ENCODE measurements at regions not wholly inside any gene's neighbourhood (a gene's known extent, or its start where the extent isn't known, plus 50 kb on each side); places are given as distances from the start of the nearest gene placed in this dataset.
A peak's percentile ranks its signal among the peaks of the same experiment; 100 is the strongest.

DNA sequence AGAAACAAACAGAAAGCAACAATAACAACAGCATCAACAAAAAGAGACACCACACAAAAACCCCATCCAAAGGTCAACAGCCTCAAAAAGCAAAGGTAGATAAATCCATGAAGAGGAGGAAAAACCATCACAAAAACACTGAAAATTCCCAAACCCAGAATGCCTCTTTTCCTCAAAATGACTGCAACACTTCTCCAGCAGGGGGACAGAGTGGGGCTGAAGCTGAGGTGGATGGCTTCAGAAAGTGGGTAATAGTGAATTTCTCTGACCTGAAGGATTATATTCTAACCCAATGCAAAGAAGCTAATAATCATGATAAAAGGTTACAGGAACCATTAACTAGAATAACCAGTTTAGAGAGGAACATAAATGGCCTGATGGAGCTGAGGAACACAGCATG, 888.2 kb downstream of the RAB28 start:
- H3K4me3 ChIP-seq (ENCODE audit: low read depth, low read length) = no peak overlapping the region
- TF ChIP-seq, protein P1, sequence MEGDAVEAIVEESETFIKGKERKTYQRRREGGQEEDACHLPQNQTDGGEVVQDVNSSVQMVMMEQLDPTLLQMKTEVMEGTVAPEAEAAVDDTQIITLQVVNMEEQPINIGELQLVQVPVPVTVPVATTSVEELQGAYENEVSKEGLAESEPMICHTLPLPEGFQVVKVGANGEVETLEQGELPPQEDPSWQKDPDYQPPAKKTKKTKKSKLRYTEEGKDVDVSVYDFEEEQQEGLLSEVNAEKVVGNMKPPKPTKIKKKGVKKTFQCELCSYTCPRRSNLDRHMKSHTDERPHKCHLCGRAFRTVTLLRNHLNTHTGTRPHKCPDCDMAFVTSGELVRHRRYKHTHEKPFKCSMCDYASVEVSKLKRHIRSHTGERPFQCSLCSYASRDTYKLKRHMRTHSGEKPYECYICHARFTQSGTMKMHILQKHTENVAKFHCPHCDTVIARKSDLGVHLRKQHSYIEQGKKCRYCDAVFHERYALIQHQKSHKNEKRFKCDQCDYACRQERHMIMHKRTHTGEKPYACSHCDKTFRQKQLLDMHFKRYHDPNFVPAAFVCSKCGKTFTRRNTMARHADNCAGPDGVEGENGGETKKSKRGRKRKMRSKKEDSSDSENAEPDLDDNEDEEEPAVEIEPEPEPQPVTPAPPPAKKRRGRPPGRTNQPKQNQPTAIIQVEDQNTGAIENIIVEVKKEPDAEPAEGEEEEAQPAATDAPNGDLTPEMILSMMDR (IDR thresholded peaks at IDR 0.05; ENCODE audit: low read depth, low read length, missing control alignments) = no peak
- H3K27me3 ChIP-seq (replicated peaks) = no peaks in the 10 kb centered on the region
- no peaks in the 10 kb centered on the region for H3K36me3 ChIP-seq (replicated peaks)
- no peak for DNase-seq
- in situ Hi-C loops (cut with HindIII; ENCODE audit: low pct_ligation_motif_present, low sequenced_read_pairs) = no loop called here
- no peak overlapping the region for H3K27ac ChIP-seq

DNA sequence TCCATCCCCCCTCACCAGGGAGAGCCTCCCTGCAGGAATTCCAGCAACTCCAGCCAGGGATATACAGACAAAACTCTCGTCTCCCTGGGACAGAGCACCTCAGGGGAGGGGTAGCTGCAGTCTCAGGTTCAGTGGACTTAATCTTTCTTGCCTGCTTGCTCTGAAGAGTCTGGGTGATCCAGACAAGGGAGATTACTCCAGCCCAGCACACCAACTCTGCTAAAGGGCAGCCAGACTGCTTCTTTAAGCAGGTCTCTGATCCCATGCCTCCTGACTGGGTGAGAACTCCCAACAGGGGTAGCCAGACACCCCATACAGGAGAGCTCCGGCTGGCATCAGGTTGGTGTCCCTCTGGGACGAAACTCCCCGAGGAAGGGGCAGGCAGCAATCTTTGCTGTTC, 888.7 kb downstream of the RAB28 start:
- Histone ChIP-seq H3K4me3 (ENCODE audit: low read depth, low read length) (no peak overlapping the region), H3K27me3 (replicated peaks) (no peaks in the 10 kb centered on the region), H3K36me3 (replicated peaks) (no peaks in the 10 kb centered on the region), H3K27ac (no peak overlapping the region)
- TF ChIP-seq, protein P1 (IDR thresholded peaks at IDR 0.05; ENCODE audit: low read depth, low read length, missing control alignments) = no peak
- in situ Hi-C loops (cut with HindIII; ENCODE audit: low pct_ligation_motif_present, low sequenced_read_pairs) = no loop called here
- no peak for DNase-seq

DNA sequence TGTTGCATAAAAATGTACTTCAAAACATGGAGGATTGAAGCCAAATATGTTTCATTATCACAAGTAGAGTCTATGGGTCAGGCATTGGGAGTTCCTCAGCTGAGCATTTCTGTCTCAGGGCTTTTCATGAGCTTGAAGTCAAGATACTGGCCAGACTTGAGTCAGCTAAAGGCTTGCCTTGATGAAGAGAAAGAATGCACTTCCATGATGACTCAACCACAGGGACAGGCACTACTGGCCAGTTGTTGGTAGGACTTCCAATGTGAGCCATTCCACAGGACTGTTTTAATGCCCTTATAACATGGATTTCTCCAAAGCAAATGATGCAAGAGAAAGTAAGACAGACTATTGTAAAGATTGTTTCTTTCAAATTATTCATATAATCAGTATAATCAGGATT, 895.6 kb downstream of the RAB28 start:
- Histone ChIP-seq H3K27ac (no peak overlapping the region), H3K36me3 (replicated peaks) (no peaks in the 10 kb centered on the region), H3K4me3 (ENCODE audit: low read depth, low read length) (no peak overlapping the region), H3K27me3 (replicated peaks) (no peaks in the 10 kb centered on the region)
- peak; percentile 22 for DNase-seq
- in situ Hi-C loops (cut with HindIII; ENCODE audit: low pct_ligation_motif_present, low sequenced_read_pairs) = no loop called here
- TF ChIP-seq, protein P1 (IDR thresholded peaks at IDR 0.05; ENCODE audit: low read depth, low read length, missing control alignments) = no peak

DNA sequence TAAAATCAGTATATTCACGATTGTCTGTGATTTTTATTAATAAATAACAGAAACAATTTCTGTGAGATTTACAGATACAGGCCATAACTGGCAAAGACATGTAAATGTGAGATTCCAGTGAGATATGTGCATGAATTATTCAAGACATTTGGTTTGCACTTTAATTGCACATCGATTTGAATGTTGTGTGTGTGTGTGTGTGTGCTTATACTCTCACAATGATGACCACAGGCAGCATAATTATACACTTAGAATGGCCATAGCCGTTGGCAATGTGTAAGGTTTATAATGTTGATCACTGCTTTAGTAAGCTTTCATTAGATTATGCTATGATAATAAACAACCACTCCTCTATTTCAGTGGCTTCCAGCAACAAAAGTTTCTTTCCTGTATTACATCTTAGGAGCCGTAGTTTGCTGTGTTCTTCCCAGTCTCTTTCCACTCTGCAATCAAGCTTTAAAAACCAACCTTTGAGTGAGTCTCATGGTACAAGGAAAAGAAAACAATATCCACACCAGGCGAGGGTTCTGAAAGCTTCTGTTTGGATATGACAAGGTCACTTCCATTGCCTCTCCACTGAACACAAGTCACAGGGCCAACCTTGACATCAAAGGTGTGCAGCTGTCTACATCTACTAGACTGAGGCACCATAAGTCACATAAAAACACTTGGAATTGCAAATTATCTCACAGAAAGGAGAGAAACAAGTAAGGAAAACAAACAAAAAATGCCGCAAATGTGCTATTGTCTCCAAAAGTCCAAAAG, 897.7 kb downstream of the RAB28 start:
- Histone ChIP-seq H3K4me3 (ENCODE audit: low read depth, low read length) (no peak overlapping the region), H3K27me3 (replicated peaks) (no peaks in the 10 kb centered on the region), H3K36me3 (replicated peaks) (no peaks in the 10 kb centered on the region), H3K27ac (no peak overlapping the region)
- TF ChIP-seq, protein P1 (IDR thresholded peaks at IDR 0.05; ENCODE audit: low read depth, low read length, missing control alignments) = no peak
- DNase-seq = no peak
- in situ Hi-C loops (cut with HindIII; ENCODE audit: low pct_ligation_motif_present, low sequenced_read_pairs) = no loop called here

- H3K36me3 ChIP-seq (replicated peaks) = no peaks in the 10 kb centered on the region
- no peak overlapping the region for H3K27ac ChIP-seq
- TF ChIP-seq, protein P1 (IDR thresholded peaks at IDR 0.05; ENCODE audit: low read depth, low read length, missing control alignments) = no peak
- H3K27me3 ChIP-seq (replicated peaks) = no peaks in the 10 kb centered on the region
- H3K4me3 ChIP-seq (ENCODE audit: low read depth, low read length) = no peak overlapping the region
- in situ Hi-C loops (cut with HindIII; ENCODE audit: low pct_ligation_motif_present, low sequenced_read_pairs) = no loop called here
- DNase-seq = no peak
These were observed 899.8 kb downstream of the RAB28 start for GRCh38 chr4:12584116-12584875.
